ENCODE measurements at regions not wholly inside any gene's neighbourhood (a gene's known extent, or its start where the extent isn't known, plus 50 kb on each side); places are given as distances from the start of the nearest gene placed in this dataset.

- Histone ChIP-seq H3K36me3 (ENCODE audit: control insufficient read depth, insufficient read depth, low read length) (no peaks in the 10 kb centered on the region), H3K27ac (ENCODE audit: low read length) (no peak overlapping the region), H3K27me3 (ENCODE audit: control insufficient read depth, insufficient read depth, low read length) (no peaks in the 10 kb centered on the region), H3K9me3 (ENCODE audit: control insufficient read depth, insufficient read depth, low read length) (peaks cover 18% of the 10 kb centered on the region), H3K4me3 (ENCODE audit: low read length) (no peak overlapping the region), H3K4me1 (ENCODE audit: control insufficient read depth, insufficient read depth, low read length) (no peaks in the 10 kb centered on the region)
- intact Hi-C loops (cut with micrococcal nuclease), result no loop called here
- no peak for TF ChIP-seq CTCF (IDR thresholded peaks at IDR 0.05)
- Mint-ChIP-seq H3K4me3 (no peak overlapping the region), H3K27ac (no peak overlapping the region), H3K9me3 (no peaks in the 10 kb centered on the region), H3K4me1 (no peaks in the 10 kb centered on the region), H3K36me3 (no peaks in the 10 kb centered on the region), H3K27me3 (ENCODE audit: low read depth in 2 of 2) (peaks cover 0 to 5% of the 10 kb centered on the region in 2 donors)
- 59% methylated on average over 1 of the region's 1 CpG for WGBS (ENCODE audit: insufficient coverage)
- ATAC-seq (no peak), DNase-seq (no peak)
Observed at GRCh38 chr18:54532962-54533361, 58.1 kb upstream of the DYNAP start.
